H9 (cell line): ENCODE measurements at regions not wholly inside any gene's neighbourhood (a gene's known extent, or its start where the extent isn't known, plus 50 kb on each side); places are given as distances from the start of the nearest gene placed in this dataset.

Source experiments
- DNase-seq: peaks from one replicate; pipeline ENCODE4 v3.0.0-alpha.2; 2017
- H2AFZ ChIP-seq: one replicate; pipeline ENCODE4 v1.6.1; 2013; ENCODE audit warnings: mild to moderate bottlenecking, low read length, control low read depth, moderate library complexity
- H2AK5ac ChIP-seq: 2 replicates; pipeline ENCODE4 v1.6.1; 2013; ENCODE audit warnings: low read length, control low read depth, mixed read lengths; ENCODE audit not compliant: insufficient read length
- H2BK120ac ChIP-seq: one replicate; pipeline ENCODE4 v1.6.1; 2013; ENCODE audit warnings: low read depth, mild to moderate bottlenecking, low read length, control low read depth, inconsistent platforms; ENCODE audit not compliant: poor library complexity, severe bottlenecking
- H2BK12ac ChIP-seq: 2 replicates; pipeline ENCODE4 v1.6.1; 2013; ENCODE audit warnings: low read length, control low read depth, mixed read lengths, low read depth; ENCODE audit not compliant: insufficient read length
- H2BK15ac ChIP-seq: 2 replicates; pipeline ENCODE4 v1.6.1; 2013; ENCODE audit warnings: low read depth, low read length, control low read depth
- H2BK20ac ChIP-seq: one replicate; pipeline ENCODE4 v1.6.1; 2013; ENCODE audit warnings: low read depth, mild to moderate bottlenecking, low read length, control low read depth, inconsistent platforms; ENCODE audit not compliant: poor library complexity, severe bottlenecking
- H2BK5ac ChIP-seq: 2 replicates; pipeline ENCODE4 v1.6.1; 2013; ENCODE audit warnings: low read length, control low read depth, mixed read lengths; ENCODE audit not compliant: insufficient read length
- H3K14ac ChIP-seq: 2 replicates; pipeline ENCODE4 v1.6.1; 2013; ENCODE audit warnings: low read length, control low read depth; ENCODE audit not compliant: insufficient read depth
- H3K18ac ChIP-seq: 2 replicates; pipeline ENCODE4 v1.6.1; 2013; ENCODE audit warnings: low read depth, mild to moderate bottlenecking, mixed read lengths, low read length, control low read depth; ENCODE audit not compliant: insufficient read length
- H3K23ac ChIP-seq: 2 replicates; pipeline ENCODE4 v1.6.1; 2013; ENCODE audit warnings: low read length, control low read depth, mixed read lengths, low read depth; ENCODE audit not compliant: insufficient read length
- H3K23me2 ChIP-seq: 2 replicates; pipeline ENCODE4 v1.6.1; 2013; ENCODE audit warnings: low read depth, mild to moderate bottlenecking, mixed read lengths, low read length, control low read depth; ENCODE audit not compliant: insufficient read length, poor library complexity, severe bottlenecking
- H3K27ac ChIP-seq: 2 replicates; pipeline ENCODE4 v1.5.1; 2013; ENCODE audit warnings: low read length, control low read depth, mixed read lengths, low read depth; ENCODE audit not compliant: insufficient read length
- H3K27me3 ChIP-seq: 2 replicates; pipeline ENCODE4 v1.6.1; 2013; ENCODE audit warnings: low read length, control low read depth, inconsistent platforms; ENCODE audit not compliant: insufficient read depth
- H3K4ac ChIP-seq: 2 replicates; pipeline ENCODE4 v1.6.1; 2013; ENCODE audit warnings: low read depth, mild to moderate bottlenecking, control low read depth, inconsistent platforms, low read length, moderate library complexity
- H3K4me1 ChIP-seq: 2 replicates; pipeline ENCODE4 v1.6.1; 2013; ENCODE audit warnings: low read length, control low read depth, inconsistent platforms; ENCODE audit not compliant: insufficient read depth
- H3K4me2 ChIP-seq: 2 replicates; pipeline ENCODE4 v1.6.1; 2013; ENCODE audit warnings: low read length, control low read depth, mixed read lengths; ENCODE audit not compliant: insufficient read length, insufficient read depth
- H3K56ac ChIP-seq: 2 replicates; pipeline ENCODE4 v1.6.1; 2013; ENCODE audit warnings: low read depth, mild to moderate bottlenecking, mixed read lengths, low read length, control low read depth; ENCODE audit not compliant: insufficient read length
- H3K79me1 ChIP-seq: 2 replicates; pipeline ENCODE4 v1.6.1; 2013; ENCODE audit warnings: low read depth, mild to moderate bottlenecking, moderate library complexity, low read length, control low read depth, inconsistent platforms; ENCODE audit not compliant: insufficient read depth, poor library complexity, severe bottlenecking
- H3K79me2 ChIP-seq: 2 replicates; pipeline ENCODE4 v1.6.1; 2013; ENCODE audit warnings: low read length, control low read depth, inconsistent platforms; ENCODE audit not compliant: insufficient read depth
- H3K9ac ChIP-seq: 2 replicates; pipeline ENCODE4 v1.6.1; 2013; ENCODE audit warnings: low read length, control low read depth, mixed read lengths; ENCODE audit not compliant: insufficient read length; ENCODE audit errors: extremely low read depth
- H3K9me3 ChIP-seq: one replicate; pipeline ENCODE4 v1.6.1; 2013; ENCODE audit warnings: low read depth, low read length, inconsistent platforms; ENCODE audit not compliant: control insufficient read depth
- H3T11ph ChIP-seq: one replicate; pipeline ENCODE4 v1.6.1; 2013; ENCODE audit warnings: mild to moderate bottlenecking, low read length, control low read depth, inconsistent platforms
- H4K20me1 ChIP-seq: one replicate; pipeline ENCODE4 v1.6.1; 2013; ENCODE audit not compliant: control insufficient read depth, insufficient read length, insufficient read depth
- H4K5ac ChIP-seq: 2 replicates; pipeline ENCODE4 v1.6.1; 2013; ENCODE audit warnings: low read depth, mild to moderate bottlenecking, mixed read lengths, low read length, control low read depth; ENCODE audit not compliant: insufficient read length
- H4K8ac ChIP-seq: replicated peaks from 2 replicates; pipeline ENCODE4 v1.6.1; 2013; ENCODE audit warnings: low read length, control low read depth, mixed read lengths, low read depth; ENCODE audit not compliant: insufficient read length
- H4K91ac ChIP-seq: 2 replicates; pipeline ENCODE4 v1.6.1; 2013; ENCODE audit warnings: low read depth, mild to moderate bottlenecking, moderate library complexity, mixed read lengths, low read length, control low read depth; ENCODE audit not compliant: insufficient read length
- H3K27ac Mint-ChIP-seq, 3 experiments: 2 replicates in 2 of 3; 3 replicates in 1 of 3; pipeline ENCODE4 v1.8.0; 2020 to 2021; ENCODE audit warnings: mixed read lengths in 3 of 3, mild to moderate bottlenecking in 1 of 3, moderate library complexity in 1 of 3
- H3K27me3 Mint-ChIP-seq: 2 replicates; pipeline ENCODE4 v1.8.0; 2021; ENCODE audit warnings: low read depth, mild to moderate bottlenecking, moderate library complexity, mixed read lengths
- H3K36me3 Mint-ChIP-seq, 3 experiments: 2 replicates in 2 of 3; 3 replicates in 1 of 3; pipeline ENCODE4 v1.8.0; 2020 to 2021; ENCODE audit warnings: low read depth in 3 of 3, mixed read lengths in 3 of 3; ENCODE audit not compliant: insufficient read depth in 1 of 3
- H3K4me1 Mint-ChIP-seq, 2 experiments: 2 replicates each; pipeline ENCODE4 v1.8.0; 2020; ENCODE audit warnings: mixed read lengths in 2 of 2
- H3K4me3 Mint-ChIP-seq, 2 experiments: 2 replicates in 1 of 2; 3 replicates in 1 of 2; pipeline ENCODE4 v1.8.0; 2020 to 2021; ENCODE audit warnings: mild to moderate bottlenecking in 2 of 2, mixed read lengths in 2 of 2, moderate library complexity in 1 of 2
- H3K9me3 Mint-ChIP-seq, 2 experiments: 2 replicates in 1 of 2; 3 replicates in 1 of 2; pipeline ENCODE4 v1.8.0; 2020; ENCODE audit warnings: mild to moderate bottlenecking in 2 of 2, mixed read lengths in 2 of 2, moderate library complexity in 1 of 2
- WGBS: extraction: QIAGEN DNeasy Blood & Tissue Kit; methylation state at CpG from one replicate; pipeline ENCODE4 v1.1.7; 2013; ENCODE audit warnings: missing lambda C conversion rate, low lambda C conversion rate, mixed read lengths; ENCODE audit not compliant: insufficient read length; ENCODE audit errors: extremely low coverage; 5-methylcytosine and 5-hydroxymethylcytosine counted together
- TF ChIP-seq, protein P1 (sequence below): fragments of 200-600 bp; sonication (generic); conservative IDR thresholded peaks from 3 replicates; pipeline ENCODE4 v1.8.0; 2021; ENCODE audit warnings: antibody characterized with exemption, mild to moderate bottlenecking

DNA sequence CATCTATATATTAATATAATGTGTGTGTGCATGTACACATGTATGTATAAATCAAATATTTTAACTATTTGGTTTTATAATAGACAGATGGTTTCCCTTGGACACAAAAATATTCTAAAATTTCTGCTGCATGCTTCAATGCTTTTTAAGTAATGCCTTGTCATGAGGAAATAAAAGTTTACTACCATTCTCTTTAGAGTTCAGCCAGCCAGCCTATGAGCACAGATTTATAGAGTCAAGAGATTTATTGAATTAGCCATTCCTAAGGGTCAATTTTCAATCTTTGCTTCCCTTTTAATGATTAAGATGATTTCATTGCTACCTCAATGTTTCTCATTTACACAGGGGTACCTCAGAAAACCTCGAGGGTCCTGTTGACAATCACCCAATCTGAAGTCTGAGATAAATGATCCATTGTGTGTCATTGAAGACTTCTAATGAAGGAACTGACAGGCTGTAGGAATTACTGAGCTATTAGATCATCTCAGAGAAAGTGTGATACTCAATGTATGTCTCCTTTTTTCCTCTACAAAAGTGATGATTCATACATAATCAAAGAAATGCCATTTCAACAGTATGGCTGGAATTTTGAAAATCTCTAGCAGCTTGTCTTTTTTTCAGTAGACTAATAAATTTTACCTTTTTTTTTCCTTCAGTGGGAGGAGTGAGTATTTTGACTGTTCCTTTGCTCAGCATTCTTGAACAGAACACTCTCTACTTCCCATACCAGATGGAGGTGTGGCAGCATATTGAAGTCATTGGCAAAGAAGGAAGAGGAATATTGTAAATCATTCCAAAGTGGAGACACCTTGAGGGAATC, 222.6 kb upstream of the PCDH18 start:
- H2BK12ac ChIP-seq, result no peak overlapping the region
- peak overlapping the region in 1 of 3 experiments; percentile 15; a peak in 1 of 7 replicates for H3K27ac Mint-ChIP-seq
- no peak overlapping the region for H2BK15ac ChIP-seq
- no peak for DNase-seq
- no peak overlapping the region for H3K4me2 ChIP-seq
- TF ChIP-seq, protein P1, sequence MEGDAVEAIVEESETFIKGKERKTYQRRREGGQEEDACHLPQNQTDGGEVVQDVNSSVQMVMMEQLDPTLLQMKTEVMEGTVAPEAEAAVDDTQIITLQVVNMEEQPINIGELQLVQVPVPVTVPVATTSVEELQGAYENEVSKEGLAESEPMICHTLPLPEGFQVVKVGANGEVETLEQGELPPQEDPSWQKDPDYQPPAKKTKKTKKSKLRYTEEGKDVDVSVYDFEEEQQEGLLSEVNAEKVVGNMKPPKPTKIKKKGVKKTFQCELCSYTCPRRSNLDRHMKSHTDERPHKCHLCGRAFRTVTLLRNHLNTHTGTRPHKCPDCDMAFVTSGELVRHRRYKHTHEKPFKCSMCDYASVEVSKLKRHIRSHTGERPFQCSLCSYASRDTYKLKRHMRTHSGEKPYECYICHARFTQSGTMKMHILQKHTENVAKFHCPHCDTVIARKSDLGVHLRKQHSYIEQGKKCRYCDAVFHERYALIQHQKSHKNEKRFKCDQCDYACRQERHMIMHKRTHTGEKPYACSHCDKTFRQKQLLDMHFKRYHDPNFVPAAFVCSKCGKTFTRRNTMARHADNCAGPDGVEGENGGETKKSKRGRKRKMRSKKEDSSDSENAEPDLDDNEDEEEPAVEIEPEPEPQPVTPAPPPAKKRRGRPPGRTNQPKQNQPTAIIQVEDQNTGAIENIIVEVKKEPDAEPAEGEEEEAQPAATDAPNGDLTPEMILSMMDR, result no peak
- no peak overlapping the region for H3K4me3 Mint-ChIP-seq
- no peaks in the 10 kb centered on the region for H3K79me2 ChIP-seq
- no peaks in the 10 kb centered on the region for H3K9me3 ChIP-seq
- H3K27me3 ChIP-seq, result no peaks in the 10 kb centered on the region
- no peak overlapping the region for H2BK5ac ChIP-seq
- H3K9ac ChIP-seq, result no peak overlapping the region
- H3K56ac ChIP-seq, result no peak overlapping the region
- no peaks in the 10 kb centered on the region for H3K4me1 Mint-ChIP-seq
- H3K23ac ChIP-seq, result no peak overlapping the region
- H4K8ac ChIP-seq, result no peak overlapping the region
- H3K27me3 Mint-ChIP-seq, result no peaks in the 10 kb centered on the region
- no peaks in the 10 kb centered on the region for H3K23me2 ChIP-seq
- H3K4ac ChIP-seq, result no peak overlapping the region
- no peak overlapping the region for H4K91ac ChIP-seq
- H3K4me1 ChIP-seq, result no peaks in the 10 kb centered on the region
- no peaks in the 10 kb centered on the region for H3K9me3 Mint-ChIP-seq
- no peak overlapping the region for H2BK20ac ChIP-seq
- H3K79me1 ChIP-seq, result no peaks in the 10 kb centered on the region
- no peaks in the 10 kb centered on the region for H3K36me3 Mint-ChIP-seq
- no peak overlapping the region for H3K14ac ChIP-seq
- no peaks in the 10 kb centered on the region for H4K20me1 ChIP-seq
- no peak overlapping the region for H3K18ac ChIP-seq
- H2BK120ac ChIP-seq, result no peak overlapping the region
- no peak overlapping the region for H2AFZ ChIP-seq
- H3T11ph ChIP-seq, result no peak overlapping the region
- H4K5ac ChIP-seq, result no peak overlapping the region
- no CpG with 5 or more reads among the region's 1 CpG for WGBS
- H2AK5ac ChIP-seq, result no peak overlapping the region
- H3K27ac ChIP-seq, result no peak overlapping the region
